GM12878 (cell line): ENCODE measurements at regions not wholly inside any gene's neighbourhood (a gene's known extent, or its start where the extent isn't known, plus 50 kb on each side); places are given as distances from the start of the nearest gene placed in this dataset.

Source experiments
- CEBPB ChIP-seq, 2 experiments: fragments of 150-350 bp in 1 of 2; IDR thresholded peaks; 2 replicates each; pipeline ENCODE4 v1.6.1; 2012 to 2014; ENCODE audit warnings: low read depth in 2 of 2, low read length in 2 of 2, borderline replicate concordance in 1 of 2, inconsistent platforms in 1 of 2
- CEBPZ ChIP-seq: fragments of 150-350 bp; IDR thresholded peaks from 2 replicates; pipeline ENCODE4 v1.6.1; 2016; ENCODE audit warnings: low read depth, low read length
- CTCF ChIP-seq, 3 experiments: IDR thresholded peaks in 2 of 3; conservative IDR thresholded peaks in 1 of 3; 2 replicates each; pipeline ENCODE4 v1.5.1; 2011; ENCODE audit warnings: low read depth in 3 of 3, low read length in 3 of 3, mild to moderate bottlenecking in 3 of 3, control low read depth in 2 of 3, moderate library complexity in 2 of 3, inconsistent platforms in 1 of 3, mixed read lengths in 1 of 3; ENCODE audit not compliant: control insufficient read depth in 2 of 3, insufficient read depth in 1 of 3; ENCODE audit errors: extremely low read depth in 1 of 3
- ETV6 ChIP-seq, 2 experiments: fragments of 450-650 bp in 1 of 2; IDR thresholded peaks in 1 of 2; conservative IDR thresholded peaks in 1 of 2; 2 replicates each; pipeline ENCODE4 v1.6.1; 2014; ENCODE audit warnings: antibody characterized with exemption in 1 of 2, borderline replicate concordance in 1 of 2, low read depth in 1 of 2, mild to moderate bottlenecking in 1 of 2, moderate library complexity in 1 of 2
- EZH2 ChIP-seq: IDR thresholded peaks from 2 replicates; pipeline ENCODE4 v1.6.1; 2012; ENCODE audit warnings: low read depth, mild to moderate bottlenecking, control low read depth, inconsistent platforms, low read length, borderline replicate concordance; ENCODE audit not compliant: control insufficient read depth
- FOXK2 ChIP-seq: fragments of 450-650 bp; IDR thresholded peaks from 2 replicates; pipeline ENCODE4 v1.6.1; 2017; ENCODE audit warnings: mild to moderate bottlenecking, moderate library complexity
- LARP7 ChIP-seq: fragments of 450-650 bp; IDR thresholded peaks from 2 replicates; pipeline ENCODE4 v1.6.1; 2017; ENCODE audit warnings: mild to moderate bottlenecking
- MXI1 ChIP-seq: fragments of 150-350 bp; IDR thresholded peaks from 2 replicates; pipeline ENCODE4 v1.6.1; 2011; ENCODE audit warnings: low read depth, mild to moderate bottlenecking, inconsistent platforms, low read length, improper control_type of control experiment
- POLR2A ChIP-seq: IDR thresholded peaks from 2 replicates; pipeline ENCODE4 v1.6.1; 2011; ENCODE audit warnings: low read depth, mild to moderate bottlenecking, low read length
- SMARCA5 ChIP-seq: fragments of 450-650 bp; IDR thresholded peaks from 2 replicates; pipeline ENCODE4 v1.6.1; 2017; ENCODE audit warnings: mild to moderate bottlenecking
- ZBTB40 ChIP-seq: fragments of 450-650 bp; IDR thresholded peaks from 2 replicates; pipeline ENCODE4 v1.6.1; 2016; ENCODE audit warnings: mild to moderate bottlenecking, moderate library complexity, borderline replicate concordance
- ZZZ3 ChIP-seq: IDR thresholded peaks from 2 replicates; pipeline ENCODE4 v1.6.1; 2011; ENCODE audit warnings: low read depth; ENCODE audit not compliant: control insufficient read depth, insufficient read length

GRCh38 chr4:166502660-166503059 lies 629.6 kb downstream of the TLL1 start:
- no peak for TF ChIP-seq LARP7
- no peak for TF ChIP-seq CEBPZ
- no peak for TF ChIP-seq FOXK2
- no peak for TF ChIP-seq MXI1
- no peak for TF ChIP-seq POLR2A
- TF ChIP-seq CEBPB (IDR thresholded peaks at IDR 0.05; ENCODE audit: borderline replicate concordance in 1 of 2, low read depth in 2 of 2, low read length in 2 of 2): no peak
- TF ChIP-seq SMARCA5: no peak
- TF ChIP-seq ETV6 (conservative IDR thresholded peaks at IDR 0.05 in 1 of 2, IDR thresholded peaks at IDR 0.05 in 1 of 2; ENCODE audit: borderline replicate concordance in 1 of 2, low read depth in 1 of 2): no peak
- no peak for TF ChIP-seq EZH2
- TF ChIP-seq ZBTB40: no peak
- TF ChIP-seq CTCF (IDR thresholded peaks at IDR 0.05 in 2 of 3, conservative IDR thresholded peaks at IDR 0.05 in 1 of 3; ENCODE audit: control insufficient read depth in 2 of 3, extremely low read depth in 1 of 3, insufficient read depth in 1 of 3, low read depth in 3 of 3, low read length in 3 of 3): no peak
- no peak for TF ChIP-seq ZZZ3
